NOMO-1 (cell line): ENCODE measurements at regions not wholly inside any gene's neighbourhood (a gene's known extent, or its start where the extent isn't known, plus 50 kb on each side); places are given as distances from the start of the nearest gene placed in this dataset.

Source experiments
- DNase-seq, 2 experiments: peaks; one replicate each; lab custom pipeline; 2025; ENCODE audit not compliant: unreplicated experiment in 2 of 2; lab: John Stamatoyannopoulos, UW

- DNase-seq = no peak
Observed at GRCh38 chr10:107915215-107915610, 750.7 kb upstream of the SORCS1 start.

DNA sequence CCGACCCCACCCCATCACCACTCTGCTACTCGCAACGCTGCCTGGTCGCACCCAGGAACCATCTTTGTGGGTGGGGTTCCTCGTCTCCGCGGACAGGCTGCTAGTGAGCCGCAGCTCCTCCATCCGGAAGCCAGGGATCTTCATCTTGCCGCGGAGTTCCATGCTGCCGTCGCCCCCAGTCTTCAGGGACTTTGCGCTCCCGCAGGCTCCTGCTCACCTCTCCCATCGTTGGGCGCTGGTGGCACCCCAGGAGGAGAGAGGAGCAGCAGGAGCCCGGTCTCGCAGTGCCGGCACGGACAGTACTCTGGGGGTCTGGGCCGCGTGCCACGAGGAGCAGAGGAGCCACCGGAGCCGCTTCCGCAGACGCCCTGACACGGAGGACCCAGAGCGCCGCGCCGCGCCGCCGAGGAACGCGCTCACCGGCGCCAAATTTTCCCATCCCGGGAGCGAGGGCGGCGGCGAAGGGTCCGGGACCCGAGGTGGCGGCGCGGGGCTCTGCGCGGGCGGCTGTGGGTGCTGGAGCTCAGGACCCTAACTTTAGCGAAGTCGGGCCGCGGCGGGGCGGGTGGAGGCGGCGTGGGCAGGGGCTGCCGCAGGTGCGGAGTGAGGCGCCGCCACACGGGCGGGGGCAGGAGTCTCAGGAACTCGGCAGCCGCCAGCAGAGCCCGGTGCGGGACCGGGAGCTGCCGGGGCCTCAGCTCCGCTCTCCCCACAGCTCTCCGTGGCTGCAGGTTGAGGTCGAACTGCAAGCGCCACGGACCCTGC lies 750.1 kb upstream of the SORCS1 start:
- DNase-seq = no peak

GRCh38 chr10:107913317-107914294 lies 749.1 kb upstream of the SORCS1 start:
- DNase-seq = no peak

- DNase-seq = no peak
Observed at GRCh38 chr10:107901076-107901475, 736.6 kb upstream of the SORCS1 start.

- no peak for DNase-seq
Observed at GRCh38 chr10:107900131-107900530, 735.6 kb upstream of the SORCS1 start.

DNA sequence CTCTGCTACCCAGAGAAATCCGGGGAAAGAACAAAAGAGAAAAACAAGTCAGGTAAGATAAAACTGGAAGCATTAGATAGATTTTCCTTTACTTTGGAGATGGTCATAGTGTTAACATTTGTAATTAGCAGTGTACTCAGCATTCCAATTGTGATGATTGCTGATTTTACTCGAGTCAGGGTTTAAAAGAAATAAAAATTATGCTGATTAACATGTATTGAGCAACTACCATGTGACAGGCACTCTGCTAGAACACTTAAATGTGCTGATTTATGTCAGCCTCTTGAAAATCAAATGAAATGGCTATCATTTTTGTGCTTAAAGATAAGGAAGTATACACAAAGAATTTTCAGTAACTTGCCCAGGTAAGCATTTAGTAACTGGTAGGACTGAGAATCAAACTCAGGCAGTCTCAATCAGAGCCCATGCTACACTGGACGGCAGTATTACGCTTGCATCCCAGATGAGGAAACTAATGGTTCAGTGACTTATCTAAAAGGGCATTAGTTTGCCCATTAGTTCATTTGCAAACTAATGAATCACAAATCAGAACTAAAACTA lies 735.1 kb upstream of the SORCS1 start:
- DNase-seq = no peak

DNA sequence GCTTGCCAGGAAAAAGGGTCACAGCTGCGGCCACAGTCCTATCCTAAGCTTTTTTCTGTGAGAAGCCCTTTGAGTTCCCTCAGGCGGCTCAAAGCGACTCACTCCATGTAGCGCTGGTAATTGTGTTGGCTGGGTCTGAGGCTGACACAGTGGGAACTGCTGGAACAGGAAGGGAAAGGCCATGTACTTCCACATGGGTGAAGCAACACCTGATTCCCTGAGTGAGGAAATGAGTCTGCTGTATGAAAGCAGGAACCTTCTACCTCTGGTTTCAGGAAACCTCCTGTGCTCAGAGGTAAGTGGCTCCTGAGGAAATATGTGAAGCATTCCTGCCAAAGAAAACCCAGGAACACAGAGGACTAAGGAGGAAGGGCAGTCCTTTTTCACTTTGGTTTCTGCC lies 734.6 kb upstream of the SORCS1 start:
- no peak for DNase-seq

GRCh38 chr10:107898392-107898791 lies 733.9 kb upstream of the SORCS1 start:
- DNase-seq = no peak

- peak; percentile 41 to 69 for DNase-seq
Observed at GRCh38 chr10:107894516-107894915, 730.0 kb upstream of the SORCS1 start.

GRCh38 chr10:107889105-107889504 lies 724.6 kb upstream of the SORCS1 start:
- DNase-seq = no peak

DNA sequence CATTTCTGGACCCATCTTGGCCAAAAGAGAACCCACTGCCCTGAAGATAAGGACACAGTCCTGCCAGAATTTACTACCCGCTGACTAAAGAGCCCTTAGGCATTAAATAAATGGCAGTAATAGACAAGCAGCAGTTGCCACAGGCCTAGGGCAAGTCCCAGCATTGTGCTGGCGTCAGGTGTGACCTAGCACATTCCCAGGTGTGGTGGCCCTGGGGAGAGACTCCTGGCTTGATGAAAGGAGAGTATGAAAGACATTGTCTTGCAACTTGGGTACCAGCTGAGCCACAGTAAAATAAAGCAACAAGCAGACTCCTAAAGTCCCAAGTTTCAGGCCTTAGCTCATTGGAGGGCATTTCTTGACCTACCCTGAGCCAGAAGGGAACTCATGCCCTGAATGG lies 715.7 kb upstream of the SORCS1 start:
- DNase-seq = no peak

- no peak for DNase-seq
Observed at GRCh38 chr10:107873007-107873406, 708.5 kb upstream of the SORCS1 start.

DNA sequence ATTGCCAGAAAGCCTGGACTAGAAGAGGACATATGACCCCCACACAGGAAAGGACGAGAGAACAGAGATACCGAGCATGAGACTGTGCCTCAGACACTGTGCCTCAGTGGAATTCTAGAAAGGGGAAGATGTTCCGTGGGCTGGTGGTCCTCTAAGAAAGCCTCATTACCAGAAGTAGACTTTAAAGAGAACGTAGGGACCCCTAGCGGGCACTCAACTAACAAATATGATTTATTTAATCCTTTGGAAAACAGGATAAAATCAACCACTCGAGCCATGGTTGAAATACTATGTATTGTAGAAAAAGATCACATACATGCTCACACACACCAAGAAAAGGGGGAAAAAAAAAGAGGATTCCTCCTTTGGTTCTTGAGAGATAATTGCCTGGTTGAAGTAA lies 701.2 kb upstream of the SORCS1 start:
- DNase-seq = no peak

DNA sequence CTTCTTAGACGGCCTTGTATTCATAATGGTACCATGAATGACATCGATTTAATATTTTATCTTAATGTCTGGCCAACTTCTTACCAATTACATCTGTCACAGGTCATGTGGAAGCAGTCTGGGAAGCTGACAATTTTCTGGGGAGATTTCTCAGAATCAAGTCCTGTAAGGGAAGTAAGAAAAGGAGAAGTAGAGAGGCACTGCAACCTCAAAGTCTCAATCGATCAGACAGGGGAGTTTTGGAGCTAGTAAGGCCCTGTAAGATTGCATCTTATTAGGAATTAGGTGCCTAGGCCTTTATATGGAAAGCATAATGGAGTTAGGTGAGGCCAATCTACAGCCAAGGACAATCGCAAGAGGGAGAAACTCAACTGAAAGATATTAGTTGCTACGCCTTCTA lies 694.6 kb upstream of the SORCS1 start:
- peak; percentile 19 to 72 for DNase-seq

DNA sequence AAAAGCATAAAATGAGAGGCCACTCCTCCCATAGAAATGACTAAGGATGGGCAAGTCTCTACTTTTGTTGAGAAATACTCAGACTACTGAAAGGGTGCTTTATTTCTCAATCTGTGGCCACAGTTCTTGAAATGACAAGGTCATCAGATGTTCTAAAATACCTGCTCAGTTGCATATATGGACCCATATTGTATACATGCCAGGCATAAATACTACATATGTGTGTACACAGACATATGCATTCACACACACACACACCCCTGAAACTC lies 691.5 kb upstream of the SORCS1 start:
- no peak for DNase-seq

DNA sequence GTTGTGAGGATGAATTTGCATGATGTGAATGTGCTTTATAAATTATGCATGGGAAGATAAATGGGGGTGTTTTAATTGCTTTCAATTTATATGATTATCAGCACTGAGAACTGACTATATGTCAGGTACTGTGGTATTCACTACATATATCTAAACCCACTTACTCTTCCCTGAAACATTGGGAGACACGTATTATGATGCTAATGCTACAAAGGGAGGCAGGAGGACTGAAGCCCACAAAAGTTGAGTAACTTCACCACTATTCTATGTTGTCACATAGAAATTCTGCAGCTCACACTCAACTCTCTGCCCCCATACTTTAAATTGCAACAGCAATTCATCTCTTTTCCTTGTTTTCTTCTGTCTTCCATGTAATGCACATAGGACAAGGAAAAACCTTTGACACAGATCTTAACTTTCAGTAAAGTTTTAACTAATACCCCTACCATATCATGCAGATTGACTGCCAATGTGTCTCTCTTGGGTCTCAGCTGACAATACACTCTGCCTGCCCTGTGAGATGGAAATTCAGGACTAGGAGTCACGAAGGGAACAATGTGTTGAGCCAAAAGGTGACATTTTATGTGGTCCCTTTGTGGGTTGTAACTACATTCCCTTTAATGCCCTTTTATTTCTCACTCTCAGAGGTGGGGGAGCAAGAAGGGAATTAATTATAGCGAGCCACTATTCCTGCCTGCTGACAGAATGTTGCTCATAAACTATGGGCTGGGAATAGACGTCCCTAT lies 691.0 kb upstream of the SORCS1 start:
- no peak for DNase-seq

GRCh38 chr10:107848726-107849360 lies 684.3 kb upstream of the SORCS1 start:
- no peak for DNase-seq

GRCh38 chr10:107847620-107848019 lies 683.1 kb upstream of the SORCS1 start:
- DNase-seq = peak; percentile 23 to 51

DNA sequence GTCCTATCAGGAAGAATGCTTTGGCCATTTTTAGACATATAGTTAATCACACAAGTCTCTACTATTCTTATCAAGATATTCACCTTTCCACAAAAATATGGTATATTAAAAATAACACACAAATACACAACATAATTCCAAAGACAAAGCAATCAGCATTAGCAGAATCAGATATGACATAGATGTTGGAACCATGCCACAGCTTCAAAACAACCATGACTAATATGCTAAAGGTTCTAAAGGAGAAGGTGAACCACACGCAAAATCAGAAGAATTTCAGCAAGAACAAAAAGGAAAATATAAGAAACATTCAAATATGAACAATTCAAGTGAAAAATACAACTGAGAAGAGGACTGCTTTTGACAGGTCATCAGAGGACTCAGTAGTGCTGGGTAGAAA lies 670.2 kb upstream of the SORCS1 start:
- no peak for DNase-seq

- DNase-seq = no peak
Observed at GRCh38 chr10:107831772-107832171, 667.3 kb upstream of the SORCS1 start.

DNA sequence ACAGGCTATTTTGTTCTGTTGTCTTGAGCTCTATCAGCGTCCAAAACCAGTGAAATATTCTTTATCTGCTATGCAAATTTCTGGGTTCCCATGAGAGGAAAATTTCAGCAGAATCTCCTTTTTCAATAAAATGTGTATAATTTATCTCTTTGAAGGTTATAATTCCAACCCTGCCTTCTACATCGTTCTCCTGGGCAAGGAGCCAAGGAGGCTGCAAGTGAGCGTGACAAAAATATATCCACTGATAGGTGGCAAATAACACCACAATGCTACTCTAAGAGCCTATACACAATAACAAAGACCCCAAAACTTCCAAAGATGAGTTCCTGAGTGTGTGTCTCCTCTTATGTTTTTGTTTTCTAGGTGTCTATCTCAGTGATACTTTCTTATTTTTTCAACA lies 664.7 kb upstream of the SORCS1 start:
- DNase-seq = no peak
